Keratinocyte (primary cell): ENCODE measurements at regions not wholly inside any gene's neighbourhood (a gene's known extent, or its start where the extent isn't known, plus 50 kb on each side); places are given as distances from the start of the nearest gene placed in this dataset.

ENCODE experiments used
- EZH2 ChIP-seq: IDR thresholded peaks from one replicate; pipeline ENCODE4 v1.6.1; 2012; ENCODE audit warnings: inconsistent platforms, mild to moderate bottlenecking, low read length, moderate library complexity
- TF ChIP-seq, protein P1 (sequence below), 3 experiments: IDR thresholded peaks in 1 of 3; conservative IDR thresholded peaks in 1 of 3; optimal IDR thresholded peaks in 1 of 3; 2 replicates in 2 of 3; 3 replicates in 1 of 3; pipeline versions ENCODE3 to v1.5.1; 2011; ENCODE audit warnings: low read length in 3 of 3, mild to moderate bottlenecking in 3 of 3, moderate library complexity in 2 of 3, control low read depth in 1 of 3, inconsistent platforms in 1 of 3; ENCODE audit not compliant: insufficient read depth in 2 of 3; ENCODE audit errors: extremely low read depth in 1 of 3

DNA sequence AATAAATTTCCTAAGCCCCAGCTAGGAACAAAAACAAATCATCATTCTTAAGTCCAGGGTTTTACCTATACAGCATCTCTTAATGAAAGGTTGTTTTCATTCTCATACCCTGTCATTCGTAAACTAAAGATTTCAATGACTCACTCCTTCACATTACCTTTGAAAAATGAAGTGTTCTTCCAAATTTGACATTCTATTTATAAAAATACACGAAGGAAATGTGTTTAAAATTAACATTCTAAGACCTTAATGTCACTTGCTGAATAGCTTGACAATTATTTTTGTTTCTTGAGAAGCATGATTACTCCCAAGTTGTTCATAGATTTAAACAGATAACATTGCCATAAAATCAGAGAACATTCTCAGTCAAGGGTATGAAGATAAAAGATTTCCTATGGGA, 1188.3 kb upstream of the SORCS1 start:
- TF ChIP-seq, protein P1, sequence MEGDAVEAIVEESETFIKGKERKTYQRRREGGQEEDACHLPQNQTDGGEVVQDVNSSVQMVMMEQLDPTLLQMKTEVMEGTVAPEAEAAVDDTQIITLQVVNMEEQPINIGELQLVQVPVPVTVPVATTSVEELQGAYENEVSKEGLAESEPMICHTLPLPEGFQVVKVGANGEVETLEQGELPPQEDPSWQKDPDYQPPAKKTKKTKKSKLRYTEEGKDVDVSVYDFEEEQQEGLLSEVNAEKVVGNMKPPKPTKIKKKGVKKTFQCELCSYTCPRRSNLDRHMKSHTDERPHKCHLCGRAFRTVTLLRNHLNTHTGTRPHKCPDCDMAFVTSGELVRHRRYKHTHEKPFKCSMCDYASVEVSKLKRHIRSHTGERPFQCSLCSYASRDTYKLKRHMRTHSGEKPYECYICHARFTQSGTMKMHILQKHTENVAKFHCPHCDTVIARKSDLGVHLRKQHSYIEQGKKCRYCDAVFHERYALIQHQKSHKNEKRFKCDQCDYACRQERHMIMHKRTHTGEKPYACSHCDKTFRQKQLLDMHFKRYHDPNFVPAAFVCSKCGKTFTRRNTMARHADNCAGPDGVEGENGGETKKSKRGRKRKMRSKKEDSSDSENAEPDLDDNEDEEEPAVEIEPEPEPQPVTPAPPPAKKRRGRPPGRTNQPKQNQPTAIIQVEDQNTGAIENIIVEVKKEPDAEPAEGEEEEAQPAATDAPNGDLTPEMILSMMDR (optimal IDR thresholded peaks at IDR 0.05 in 1 of 3, IDR thresholded peaks at IDR 0.05 in 1 of 3, conservative IDR thresholded peaks at IDR 0.05 in 1 of 3; ENCODE audit: extremely low read depth in 1 of 3, insufficient read depth in 2 of 3, low read length in 3 of 3): no peak
- TF ChIP-seq EZH2: no peak
